IPS DF 4.7 (cell line): ENCODE measurements at regions not wholly inside any gene's neighbourhood (a gene's known extent, or its start where the extent isn't known, plus 50 kb on each side); places are given as distances from the start of the nearest gene placed in this dataset.
"Not testable (repeated sequence)": the region's sequence is repeated elsewhere in the genome, so short reads cannot be mapped to it uniquely, and the experiment has no call there.

ENCODE experiments used
- DNase-seq: peaks from one replicate; pipeline ENCODE4 v3.0.0-alpha.2; 2013; ENCODE audit warnings: low spot score; ENCODE audit errors: extremely low read depth

DNA sequence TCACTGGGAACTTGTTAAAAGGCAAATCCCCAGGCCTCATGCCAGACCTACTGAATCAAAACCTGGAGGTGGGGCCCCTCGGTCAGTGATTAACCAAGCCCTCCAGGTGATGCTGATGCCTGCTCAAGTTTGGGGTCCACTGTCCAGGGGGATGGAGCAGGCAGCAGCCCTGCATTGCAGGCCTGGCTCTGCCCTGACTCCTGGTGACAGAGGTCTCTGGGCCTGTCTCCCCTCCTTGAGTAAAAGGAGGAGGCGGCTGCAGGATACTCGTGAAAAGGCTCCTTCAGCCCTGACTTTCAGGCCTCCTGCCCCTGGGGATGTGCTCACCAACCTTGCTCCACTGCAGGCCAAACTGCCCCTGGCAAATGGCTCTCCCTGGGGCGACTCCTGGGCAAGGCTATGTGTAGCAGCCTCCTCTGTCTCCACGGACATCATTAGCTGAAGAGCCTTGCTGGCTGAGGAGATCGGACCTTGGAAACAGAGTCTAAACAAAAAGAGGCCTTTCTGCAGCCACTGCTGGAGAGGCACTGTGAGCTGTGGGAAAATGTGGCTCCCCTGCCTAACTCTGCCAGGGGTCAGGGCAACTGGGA is 134.8 kb upstream of the ALDH1B1 start:
- DNase-seq, result no peak

DNA sequence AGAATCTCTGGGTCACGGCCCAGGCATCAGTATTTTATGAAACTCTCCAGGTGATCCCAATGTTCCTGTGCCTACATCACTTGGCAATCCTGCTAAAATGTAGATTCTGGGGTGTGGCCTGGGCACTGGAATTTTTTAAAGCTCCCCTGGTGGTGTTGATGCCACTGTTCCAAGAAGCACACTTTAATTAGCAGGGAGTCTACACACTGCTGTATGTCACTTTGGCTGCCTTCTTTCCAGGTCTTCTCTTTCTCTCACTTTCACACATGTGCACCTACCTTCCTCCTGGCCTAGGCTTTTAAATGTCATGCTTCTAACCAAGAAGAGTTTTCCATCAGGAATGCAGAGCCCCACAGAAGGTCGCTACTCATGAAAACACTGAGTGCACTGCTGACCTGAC is 136.0 kb upstream of the ALDH1B1 start:
- no peak for DNase-seq

DNA sequence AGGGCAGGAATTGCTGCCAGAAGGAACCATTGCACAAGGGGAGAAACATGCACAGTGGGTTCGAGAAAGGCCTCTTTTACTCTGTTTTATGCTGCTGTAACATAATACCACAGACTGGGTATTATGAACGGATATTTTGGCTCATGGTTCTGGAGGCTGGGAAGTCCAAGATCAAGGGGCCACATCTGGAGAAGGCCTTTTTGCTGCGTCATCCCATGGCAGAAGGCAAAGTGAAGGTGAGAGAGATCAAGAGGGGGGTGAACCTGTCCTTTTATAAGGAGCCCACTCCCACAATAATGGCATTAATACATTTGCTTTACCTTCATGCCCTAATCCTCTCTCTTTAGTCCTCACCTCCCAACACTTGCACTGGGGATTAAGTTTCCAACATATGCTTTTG is 136.9 kb upstream of the ALDH1B1 start:
- no peak for DNase-seq

DNA sequence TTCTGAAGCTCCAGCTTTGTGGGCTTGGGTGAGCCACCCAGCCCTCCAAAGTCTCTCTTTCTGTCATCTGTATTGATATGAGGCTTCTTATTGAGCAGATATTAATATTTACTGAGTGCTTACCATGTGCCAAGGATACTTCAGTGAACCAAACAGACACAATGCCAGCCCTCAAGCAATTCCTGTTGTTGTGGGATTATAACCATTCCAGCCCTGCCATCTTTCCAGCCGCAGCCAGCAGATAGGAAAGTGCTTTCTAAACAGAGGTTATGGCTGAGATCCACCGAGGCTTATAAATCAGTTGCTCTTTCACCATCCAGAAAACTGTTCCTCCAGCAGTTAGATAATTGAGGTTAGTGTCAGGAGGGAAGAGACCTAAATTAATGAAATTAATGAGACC is 137.7 kb upstream of the ALDH1B1 start:
- DNase-seq, result no peak

DNA sequence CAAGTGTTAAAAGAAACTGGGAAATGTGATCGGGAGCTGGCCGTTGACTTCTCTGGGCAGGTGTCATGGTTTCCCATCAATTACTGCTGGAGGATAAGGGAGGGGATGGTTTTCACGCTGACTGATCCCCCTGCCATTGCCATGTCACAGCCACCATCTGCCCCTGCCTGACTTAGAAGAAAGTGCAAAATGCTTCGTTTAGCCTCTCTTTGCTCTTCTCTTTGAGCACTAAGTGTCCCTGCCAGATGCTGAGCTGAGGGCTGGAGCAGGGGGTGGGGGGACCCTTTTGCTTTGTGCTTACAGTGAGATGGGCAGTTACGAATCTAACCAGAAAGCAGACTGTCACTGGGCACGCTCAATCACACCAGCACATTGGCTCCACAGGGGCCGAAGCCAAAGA is 138.4 kb upstream of the ALDH1B1 start:
- DNase-seq, result no peak

DNA sequence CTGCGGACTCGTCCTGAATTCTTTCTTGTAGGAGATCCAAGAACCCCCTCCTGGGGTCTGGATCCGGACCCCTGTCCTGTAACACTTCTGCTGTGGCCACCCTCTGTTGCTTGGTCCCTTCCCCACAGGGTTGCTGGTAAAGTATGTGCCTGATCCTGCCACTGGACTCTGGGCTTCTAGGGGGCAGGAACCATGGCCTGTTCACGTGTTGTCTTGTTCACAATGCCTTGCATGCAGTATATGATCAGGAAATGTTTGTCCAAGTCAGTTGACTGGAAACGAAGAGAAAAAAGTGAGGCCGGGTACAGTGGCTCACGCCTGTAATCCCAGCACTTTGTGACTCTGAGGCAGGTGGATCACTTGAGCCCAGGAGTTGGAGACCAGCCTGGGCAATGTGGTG is 139.3 kb upstream of the ALDH1B1 start:
- DNase-seq, result no peak

DNA sequence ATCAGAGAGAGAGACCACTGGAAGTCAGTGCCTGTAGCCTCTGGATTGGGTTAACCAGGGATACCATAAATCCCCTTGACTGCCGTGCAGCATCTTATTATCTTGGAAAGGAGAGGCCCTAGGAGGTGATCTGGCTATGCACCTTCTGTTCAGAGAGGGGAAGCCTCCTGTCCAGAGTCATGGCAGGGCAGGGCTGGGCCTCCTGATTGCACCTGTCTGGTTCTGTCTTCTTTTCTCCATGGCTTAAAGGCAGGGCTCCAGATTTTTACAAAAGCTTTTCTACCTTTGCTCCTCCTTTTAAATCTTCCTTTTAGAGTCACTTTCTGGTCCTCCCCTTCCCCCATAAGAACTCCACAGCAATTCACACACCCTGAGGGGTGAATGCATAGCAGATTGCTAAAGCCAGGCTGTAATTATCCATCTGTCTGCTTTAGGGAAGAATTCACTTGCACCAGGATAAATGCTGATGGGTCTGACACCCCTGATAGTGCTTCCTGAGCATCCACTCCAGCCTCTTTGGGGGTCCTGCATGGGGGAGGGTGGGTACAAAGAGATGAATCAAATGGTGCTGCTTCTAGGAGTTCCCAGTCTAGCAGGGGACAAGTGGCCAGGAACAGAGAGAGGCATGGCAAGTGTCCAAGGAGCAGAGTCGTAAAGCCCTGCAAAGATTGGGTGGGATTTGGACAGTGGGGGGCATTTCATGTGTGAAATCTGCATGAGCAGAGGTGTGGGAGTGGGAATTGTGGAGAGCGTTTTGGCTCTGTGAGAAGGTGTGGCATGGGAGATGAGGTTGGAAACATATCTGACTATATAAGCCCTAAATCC is 141.3 kb upstream of the ALDH1B1 start:
- no peak for DNase-seq

DNA sequence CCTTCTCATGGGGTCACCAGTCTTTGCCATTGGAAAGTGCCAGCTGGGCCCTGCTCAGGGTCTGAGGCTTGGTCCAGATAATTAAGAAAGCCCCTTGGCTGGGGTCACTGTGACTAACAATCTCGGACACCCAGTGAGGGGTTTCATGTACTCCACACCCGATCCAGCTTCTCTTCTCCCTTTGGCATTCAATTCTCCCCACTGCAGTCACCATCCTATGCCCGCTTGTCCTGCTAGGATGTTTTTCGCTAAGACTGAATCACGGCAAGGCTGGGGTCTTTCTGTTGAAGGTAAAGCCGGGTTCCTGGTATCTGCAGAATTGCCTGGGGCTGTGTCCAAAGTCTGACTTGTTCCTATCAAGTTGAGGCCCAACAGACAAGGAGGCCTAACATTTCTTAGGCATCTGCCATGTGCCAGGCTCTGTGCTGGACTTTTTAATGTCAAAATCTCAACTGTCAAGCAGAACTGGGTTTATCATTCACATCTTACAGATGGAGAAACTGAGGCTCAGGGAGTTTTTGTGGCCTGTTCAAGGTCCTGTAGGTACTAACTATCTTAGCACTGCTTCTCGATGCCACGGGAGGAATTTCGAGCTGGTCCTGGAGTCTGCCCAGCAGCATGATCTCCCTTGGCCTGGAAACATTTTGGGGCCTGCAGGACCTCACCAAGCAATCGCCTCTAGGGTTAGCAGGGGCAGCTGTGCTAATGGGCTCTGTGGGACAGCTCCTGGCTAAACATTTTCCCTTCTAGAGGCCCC is 142.0 kb upstream of the ALDH1B1 start:
- DNase-seq, result no peak

DNA sequence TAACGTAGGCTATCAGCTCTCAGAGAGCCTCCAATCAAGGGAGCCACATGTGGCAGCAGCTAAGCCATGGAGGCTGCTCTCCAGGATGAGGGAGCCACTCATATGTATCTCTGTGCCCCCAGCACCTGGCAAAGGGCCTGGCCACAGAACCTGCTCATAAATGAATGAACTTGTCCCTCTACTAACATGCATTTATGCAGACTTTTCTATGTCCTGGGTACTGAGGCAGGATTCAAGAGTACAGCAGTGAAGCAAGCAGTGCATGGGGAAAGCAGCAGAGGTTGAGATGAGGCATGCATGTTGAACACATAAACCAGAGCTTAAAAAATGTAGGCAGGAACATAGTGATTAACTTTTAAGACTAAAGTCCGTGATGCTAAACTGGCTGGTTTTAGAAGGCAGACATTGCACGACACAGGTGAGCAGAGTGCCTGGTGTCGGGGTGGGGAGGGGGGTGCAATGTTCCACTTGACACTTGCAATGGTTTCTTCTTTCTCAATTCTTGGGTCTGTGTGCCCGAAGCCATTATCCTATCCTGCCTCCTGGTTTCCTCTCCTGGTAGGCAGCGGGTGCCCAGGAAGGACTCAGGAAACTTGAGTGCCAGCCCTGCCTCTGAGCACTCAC is 142.8 kb upstream of the ALDH1B1 start:
- no peak for DNase-seq

DNA sequence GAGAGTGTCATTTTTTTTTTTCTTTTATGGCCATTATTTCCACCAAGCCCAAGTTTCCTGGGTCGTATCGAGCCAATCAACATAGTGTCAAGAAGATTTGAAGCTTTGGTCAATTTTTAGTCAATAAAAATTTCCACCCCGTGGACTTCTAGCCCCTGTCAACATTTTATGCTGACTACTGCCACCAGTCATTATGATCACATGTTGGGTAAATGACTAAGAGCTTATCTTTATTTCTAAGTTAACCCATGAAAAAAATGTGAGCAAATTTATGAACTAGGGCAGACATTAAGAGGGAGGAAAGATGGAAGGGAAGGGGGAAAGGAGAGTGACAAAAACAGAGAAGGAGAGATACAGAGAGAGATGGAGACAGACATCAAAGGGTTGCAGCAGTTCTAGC is 143.5 kb upstream of the ALDH1B1 start:
- no peak for DNase-seq

DNA sequence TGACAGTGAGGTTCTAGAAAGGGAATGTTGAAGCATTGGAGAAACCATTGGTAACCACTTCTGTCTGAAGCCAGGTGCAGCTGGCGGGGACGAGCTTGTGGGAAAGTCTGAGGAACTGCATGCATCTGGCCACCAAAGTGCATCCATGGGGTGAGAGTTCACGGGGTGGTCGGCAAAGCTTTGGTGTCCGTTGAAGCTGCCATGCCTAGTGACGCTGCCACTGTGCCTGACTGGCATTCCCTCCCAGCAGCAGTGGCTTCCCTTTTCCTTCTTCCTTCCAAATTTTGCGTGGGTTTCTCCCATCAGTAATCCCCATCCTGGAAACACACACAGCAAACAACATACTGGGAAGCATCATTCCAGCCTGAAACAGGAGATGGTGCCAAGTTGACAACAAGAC is 145.7 kb upstream of the ALDH1B1 start:
- no peak for DNase-seq

DNA sequence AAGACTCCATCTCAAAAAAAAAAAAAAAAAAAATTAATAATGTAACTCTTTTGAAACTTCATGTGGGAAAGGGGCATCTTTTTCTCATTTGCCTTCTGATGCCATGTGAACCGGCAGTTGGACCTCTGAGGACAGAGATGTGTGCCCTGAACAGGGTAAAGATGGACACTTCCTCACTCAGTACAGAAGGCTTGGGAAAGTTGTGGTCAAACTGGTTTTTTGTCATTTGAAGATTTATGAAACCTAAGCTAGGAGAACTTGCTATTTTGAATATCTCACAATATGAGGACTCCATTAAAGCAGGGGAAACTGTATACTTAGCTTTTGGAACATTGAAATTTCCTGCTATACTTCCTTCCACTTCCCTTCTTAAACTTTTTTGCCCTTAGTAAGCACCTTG is 147.5 kb upstream of the ALDH1B1 start:
- DNase-seq, result no peak

DNA sequence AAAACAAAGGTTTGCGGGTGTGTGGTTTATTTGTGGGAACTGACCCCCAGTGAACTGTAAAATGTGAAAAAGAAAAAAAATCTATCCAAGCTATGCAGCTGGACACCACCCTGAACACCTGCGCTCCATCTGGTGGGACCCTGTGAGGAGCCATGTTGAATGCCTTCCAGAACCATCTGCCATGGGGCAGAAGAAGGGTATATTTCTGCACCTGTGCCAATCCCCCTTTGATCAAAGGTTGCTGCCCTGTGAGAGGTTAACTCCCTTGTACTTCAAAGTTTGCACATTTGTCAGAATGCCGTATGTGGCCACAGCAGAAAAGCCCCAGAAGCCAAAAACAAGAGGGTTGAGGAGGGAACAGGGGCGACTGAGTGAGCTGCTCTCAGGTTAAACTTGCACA is 148.5 kb upstream of the ALDH1B1 start:
- no peak for DNase-seq

DNA sequence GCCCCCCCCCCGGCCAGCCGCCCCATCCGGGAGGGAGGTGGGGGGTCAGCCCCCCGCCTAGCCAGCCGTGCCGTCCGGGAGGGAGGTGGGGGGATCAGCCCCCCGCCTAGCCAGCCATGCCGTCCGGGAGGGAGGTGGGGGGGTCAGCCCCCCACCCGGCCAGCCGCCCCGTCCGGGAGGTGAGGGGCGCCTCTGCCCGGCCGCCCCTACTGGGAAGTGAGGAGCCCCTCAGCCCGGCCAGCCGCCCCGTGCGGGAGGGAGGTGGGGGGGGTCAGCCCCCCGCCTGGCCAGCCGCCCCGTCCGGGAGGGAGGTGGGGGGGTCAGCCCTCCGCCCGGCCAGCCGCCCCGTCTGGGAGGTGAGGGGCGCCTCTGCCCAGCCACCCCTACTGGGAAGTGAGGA is 150.4 kb upstream of the ALDH1B1 start:
- DNase-seq, result not testable (repeated sequence)

DNA sequence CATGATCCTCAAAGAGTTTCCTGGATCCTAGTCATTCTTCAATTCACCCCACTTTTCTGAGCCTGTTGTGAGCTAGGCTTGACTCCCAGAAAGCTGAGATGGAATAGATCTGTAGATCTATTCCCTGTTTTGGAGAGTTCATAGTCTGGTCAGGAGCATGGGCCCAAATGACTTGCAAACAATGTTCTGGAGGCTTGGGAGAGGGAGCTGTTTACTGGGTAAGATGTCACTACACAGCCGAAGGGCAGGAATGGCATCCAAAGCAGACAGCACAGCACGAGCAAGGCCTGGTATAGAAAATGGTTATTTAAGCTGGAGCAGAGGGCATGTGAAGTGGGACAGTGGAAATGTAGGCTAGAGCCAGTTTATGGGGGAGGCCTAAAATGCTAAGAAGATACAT is 152.5 kb upstream of the ALDH1B1 start:
- DNase-seq, result no peak

DNA sequence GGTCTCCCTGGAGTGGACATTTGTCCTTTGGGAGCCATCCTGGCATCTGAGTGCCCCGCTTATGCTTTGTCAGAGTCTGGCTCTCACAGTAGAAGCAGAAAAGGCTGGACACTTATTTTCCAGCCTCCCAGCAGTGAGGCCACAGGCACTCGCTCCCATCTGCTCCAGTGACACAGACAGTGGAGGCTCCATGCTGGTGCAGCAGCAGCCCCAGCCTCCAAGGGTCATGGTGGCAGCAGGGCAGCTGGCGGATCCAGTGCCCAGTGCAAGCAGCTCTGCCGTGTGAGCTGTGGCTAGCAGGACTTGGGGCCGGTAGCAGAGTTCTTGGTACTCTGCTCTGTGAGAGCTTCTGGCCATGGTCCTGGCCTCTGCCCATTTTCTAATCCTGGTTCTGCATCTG is 157.3 kb upstream of the ALDH1B1 start:
- DNase-seq, result no peak

DNA sequence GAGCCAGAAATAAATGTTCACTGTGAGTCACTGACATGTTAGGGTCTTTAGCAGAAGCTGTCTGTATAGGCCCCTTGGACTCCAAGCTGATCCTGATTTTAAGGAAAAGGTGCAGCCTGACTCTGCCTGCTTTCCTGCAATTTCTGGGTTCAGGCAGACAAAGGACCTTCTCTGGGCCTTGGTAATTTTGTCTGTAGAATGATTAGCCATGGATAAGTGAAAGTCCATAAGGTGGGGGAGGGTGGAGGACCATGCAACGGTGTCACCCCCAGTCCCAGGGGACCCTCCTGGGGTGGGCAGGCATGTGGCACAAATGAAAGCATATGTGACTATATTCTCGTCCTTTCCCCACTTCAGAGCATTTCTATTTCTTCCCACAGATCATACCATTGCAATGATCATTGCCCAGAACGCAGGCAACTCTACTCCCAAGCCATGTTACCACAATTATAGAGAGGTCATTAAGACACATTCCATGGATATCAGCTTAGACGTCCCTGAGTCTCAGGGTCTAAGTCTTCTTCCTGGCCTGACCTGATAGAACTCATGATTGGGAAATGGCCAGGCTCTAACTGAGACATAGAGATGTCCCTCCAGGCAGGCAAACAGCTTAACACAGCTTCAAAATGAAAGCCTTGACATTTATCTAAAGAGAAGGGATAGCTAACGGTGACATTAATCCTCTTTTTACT is 157.9 kb upstream of the ALDH1B1 start:
- no peak for DNase-seq

DNA sequence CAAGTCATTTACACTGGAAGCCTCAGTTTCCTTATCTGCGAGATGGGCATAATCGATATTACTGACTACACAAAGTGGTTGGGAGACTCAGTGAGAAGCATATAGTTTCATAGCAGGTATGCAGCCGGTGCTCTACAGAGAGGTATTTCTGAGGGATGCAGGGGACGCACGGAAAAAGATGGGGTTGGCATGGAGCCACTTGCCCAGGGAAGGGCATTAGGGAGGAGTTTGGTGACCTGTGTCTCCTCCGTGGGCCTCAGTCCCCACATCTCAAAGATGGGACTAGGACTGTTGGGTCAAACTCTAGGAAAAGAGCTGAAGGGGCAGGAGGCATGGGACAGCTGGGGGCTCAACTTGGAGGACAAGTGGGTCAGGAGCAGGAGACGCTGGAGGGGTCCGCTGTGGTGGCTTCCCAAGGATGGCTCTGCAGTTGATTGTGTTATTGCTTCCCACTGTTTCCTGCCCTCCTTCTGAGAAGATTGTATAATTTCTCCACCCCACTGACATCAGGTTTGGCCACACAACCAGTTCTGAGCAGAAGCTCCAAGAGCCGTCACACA is 158.6 kb upstream of the ALDH1B1 start:
- DNase-seq, result no peak

DNA sequence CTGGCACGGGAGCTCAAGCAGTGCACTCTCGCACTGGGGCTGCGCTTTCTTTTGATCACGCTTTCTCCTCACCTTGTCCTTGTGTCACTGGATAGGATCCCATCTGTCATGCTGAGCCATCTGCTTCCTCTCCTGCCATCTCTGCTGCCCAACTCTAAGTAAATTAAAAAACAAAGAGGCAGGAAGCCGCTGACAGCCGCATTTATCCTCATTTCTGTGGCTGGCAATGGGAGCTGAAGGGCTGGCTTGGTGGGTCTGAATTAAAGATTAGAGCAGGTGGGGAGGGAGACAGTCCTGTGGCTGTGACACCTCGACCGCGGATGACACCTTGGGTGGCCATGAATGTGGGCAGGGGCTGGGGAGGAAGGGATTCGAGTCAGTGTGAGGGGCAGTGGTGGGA is 159.2 kb upstream of the ALDH1B1 start:
- no peak for DNase-seq

DNA sequence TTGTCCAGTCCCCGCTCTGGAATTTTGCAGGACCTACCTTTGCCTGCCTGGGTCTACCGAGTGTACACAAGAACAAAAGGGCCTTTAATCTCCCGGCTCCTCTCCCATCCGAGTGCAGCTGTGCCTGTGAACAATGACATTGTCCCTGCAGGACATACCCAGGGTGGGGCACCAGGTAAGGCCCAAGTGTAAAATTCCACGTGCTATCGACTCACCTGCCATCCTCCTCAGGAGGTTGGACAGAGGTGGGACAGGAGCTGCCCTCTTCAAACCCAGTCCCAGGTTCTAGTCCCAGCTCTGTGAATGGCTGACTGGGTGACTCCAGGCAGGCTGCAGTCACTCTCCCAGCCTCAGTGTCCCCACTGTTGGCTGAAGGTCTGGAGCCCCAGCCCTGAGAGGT is 159.6 kb upstream of the ALDH1B1 start:
- DNase-seq, result no peak

DNA sequence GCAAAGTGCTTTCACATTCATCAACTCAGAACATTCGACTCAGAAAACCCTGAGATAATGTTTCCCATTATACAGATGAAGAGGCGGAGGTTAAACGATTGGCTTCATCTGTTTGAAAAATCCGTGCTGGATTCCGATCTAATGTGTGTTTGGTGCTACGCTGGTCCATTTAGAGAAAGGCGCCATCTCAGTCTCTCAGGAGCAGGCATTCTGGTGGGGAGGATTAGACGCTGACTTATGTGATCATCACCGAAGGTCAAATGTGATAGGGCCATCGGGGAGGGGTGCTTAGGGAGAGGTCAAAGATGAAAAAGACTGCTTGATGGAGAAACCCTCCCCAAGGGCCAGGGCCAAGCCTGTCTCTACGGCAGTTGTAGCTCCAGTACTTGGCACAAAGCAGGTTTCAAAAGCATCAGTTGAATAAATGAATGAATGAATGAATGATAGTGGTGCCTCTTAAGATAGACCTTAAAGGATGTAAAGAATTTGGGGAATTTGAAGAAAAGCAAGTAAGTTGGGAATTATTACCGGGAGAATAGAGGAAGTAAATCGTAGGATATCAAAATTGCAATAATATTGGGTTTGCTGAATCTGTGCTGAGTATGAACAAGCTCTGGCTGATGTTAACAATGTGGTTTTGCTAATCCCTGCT is 160.6 kb upstream of the SHB start:
- DNase-seq, result no peak
